ENCODE measurements at regions not wholly inside any gene's neighbourhood (a gene's known extent, or its start where the extent isn't known, plus 50 kb on each side); places are given as distances from the start of the nearest gene placed in this dataset.

DNA sequence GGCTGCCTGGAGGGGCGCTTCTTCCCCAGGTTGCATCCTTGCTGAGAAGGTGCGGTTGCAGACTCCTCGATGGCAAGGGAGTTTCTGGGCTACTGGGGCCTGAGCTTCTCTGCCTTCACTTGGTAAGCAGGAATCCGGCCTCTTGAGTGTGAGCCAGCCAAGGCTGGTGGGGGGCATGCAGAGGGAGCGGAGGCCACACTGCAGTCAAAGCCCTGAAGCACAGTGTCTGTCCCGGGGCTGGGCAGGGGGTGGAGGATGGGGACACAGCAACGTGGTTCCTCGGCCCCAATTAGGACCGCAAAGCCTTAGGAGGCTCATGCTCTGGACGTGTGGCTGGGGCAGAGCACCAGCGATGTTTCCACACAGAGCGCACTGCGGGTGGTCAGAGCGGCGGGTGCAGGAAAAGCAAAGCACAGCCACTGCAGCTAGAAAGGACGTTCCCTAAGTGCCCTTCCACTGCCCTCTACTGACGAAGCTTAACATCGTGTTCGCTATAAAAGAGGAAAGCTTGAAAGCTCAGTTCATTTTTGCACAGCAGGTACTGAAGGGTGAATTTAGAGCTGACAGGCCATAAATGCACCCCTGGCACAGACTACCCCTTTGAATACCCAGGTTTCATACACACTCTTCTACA is 60.7 kb upstream of the COG2 start:
- no peak overlapping the region for H2BK20ac ChIP-seq (ENCODE audit: low read depth, low read length)
- no peak for ATAC-seq (ENCODE audit: low read depth)
- no peak overlapping the region for H3K14ac ChIP-seq (replicated peaks; ENCODE audit: low read depth, low read length)
- POLR2A ChIA-PET (ENCODE audit: unreplicated experiment), result no interaction called here
- H4K91ac ChIP-seq (ENCODE audit: insufficient read depth, low read depth, low read length), result no peak overlapping the region
- no peak overlapping the region for H3K27ac ChIP-seq (ENCODE audit: insufficient read depth, low read length)
- no peak overlapping the region for H4K8ac ChIP-seq (ENCODE audit: low read depth in 2 of 2, low read length in 2 of 2)
- no peak overlapping the region for H3K4me3 ChIP-seq (ENCODE audit: insufficient read depth, low read depth, low read length)
- TF ChIP-seq NFE2L2 (IDR thresholded peaks at IDR 0.05; ENCODE audit: low read depth, low read length) (no peak), RFX5 (IDR thresholded peaks at IDR 0.05; ENCODE audit: low read depth, low read length) (no peak), CHD1 (IDR thresholded peaks at IDR 0.05; ENCODE audit: low read depth, low read length) (no peak), FOS (IDR thresholded peaks at IDR 0.05; ENCODE audit: low read depth, low read length) (no peak), POLR2A (IDR thresholded peaks at IDR 0.05; ENCODE audit: low read depth, low read length) (no peak), BHLHE40 (IDR thresholded peaks at IDR 0.05; ENCODE audit: low read depth, low read length) (no peak), RCOR1 (IDR thresholded peaks at IDR 0.05; ENCODE audit: insufficient replicate concordance, low read length) (no peak), RAD21 (IDR thresholded peaks at IDR 0.05; ENCODE audit: low read length) (no peak), SMC3 (IDR thresholded peaks at IDR 0.05; ENCODE audit: low read depth, low read length) (no peak), MAZ (IDR thresholded peaks at IDR 0.05; ENCODE audit: borderline replicate concordance, low read depth, low read length) (no peak), MXI1 (IDR thresholded peaks at IDR 0.05; ENCODE audit: borderline replicate concordance, low read depth, low read length) (no peak), MAFK (IDR thresholded peaks at IDR 0.05; ENCODE audit: low read depth, low read length) (no peak), CEBPB (IDR thresholded peaks at IDR 0.05; ENCODE audit: low read depth, low read length) (no peak)
- TF ChIP-seq, protein P1, sequence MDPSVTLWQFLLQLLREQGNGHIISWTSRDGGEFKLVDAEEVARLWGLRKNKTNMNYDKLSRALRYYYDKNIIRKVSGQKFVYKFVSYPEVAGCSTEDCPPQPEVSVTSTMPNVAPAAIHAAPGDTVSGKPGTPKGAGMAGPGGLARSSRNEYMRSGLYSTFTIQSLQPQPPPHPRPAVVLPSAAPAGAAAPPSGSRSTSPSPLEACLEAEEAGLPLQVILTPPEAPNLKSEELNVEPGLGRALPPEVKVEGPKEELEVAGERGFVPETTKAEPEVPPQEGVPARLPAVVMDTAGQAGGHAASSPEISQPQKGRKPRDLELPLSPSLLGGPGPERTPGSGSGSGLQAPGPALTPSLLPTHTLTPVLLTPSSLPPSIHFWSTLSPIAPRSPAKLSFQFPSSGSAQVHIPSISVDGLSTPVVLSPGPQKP (IDR thresholded peaks at IDR 0.05; ENCODE audit: borderline replicate concordance, low read depth, low read length), result no peak
- TF ChIP-seq, protein P2, sequence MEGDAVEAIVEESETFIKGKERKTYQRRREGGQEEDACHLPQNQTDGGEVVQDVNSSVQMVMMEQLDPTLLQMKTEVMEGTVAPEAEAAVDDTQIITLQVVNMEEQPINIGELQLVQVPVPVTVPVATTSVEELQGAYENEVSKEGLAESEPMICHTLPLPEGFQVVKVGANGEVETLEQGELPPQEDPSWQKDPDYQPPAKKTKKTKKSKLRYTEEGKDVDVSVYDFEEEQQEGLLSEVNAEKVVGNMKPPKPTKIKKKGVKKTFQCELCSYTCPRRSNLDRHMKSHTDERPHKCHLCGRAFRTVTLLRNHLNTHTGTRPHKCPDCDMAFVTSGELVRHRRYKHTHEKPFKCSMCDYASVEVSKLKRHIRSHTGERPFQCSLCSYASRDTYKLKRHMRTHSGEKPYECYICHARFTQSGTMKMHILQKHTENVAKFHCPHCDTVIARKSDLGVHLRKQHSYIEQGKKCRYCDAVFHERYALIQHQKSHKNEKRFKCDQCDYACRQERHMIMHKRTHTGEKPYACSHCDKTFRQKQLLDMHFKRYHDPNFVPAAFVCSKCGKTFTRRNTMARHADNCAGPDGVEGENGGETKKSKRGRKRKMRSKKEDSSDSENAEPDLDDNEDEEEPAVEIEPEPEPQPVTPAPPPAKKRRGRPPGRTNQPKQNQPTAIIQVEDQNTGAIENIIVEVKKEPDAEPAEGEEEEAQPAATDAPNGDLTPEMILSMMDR (conservative IDR thresholded peaks at IDR 0.05; ENCODE audit: low read depth, low read length), result no peak
- TF ChIP-seq, protein P3, sequence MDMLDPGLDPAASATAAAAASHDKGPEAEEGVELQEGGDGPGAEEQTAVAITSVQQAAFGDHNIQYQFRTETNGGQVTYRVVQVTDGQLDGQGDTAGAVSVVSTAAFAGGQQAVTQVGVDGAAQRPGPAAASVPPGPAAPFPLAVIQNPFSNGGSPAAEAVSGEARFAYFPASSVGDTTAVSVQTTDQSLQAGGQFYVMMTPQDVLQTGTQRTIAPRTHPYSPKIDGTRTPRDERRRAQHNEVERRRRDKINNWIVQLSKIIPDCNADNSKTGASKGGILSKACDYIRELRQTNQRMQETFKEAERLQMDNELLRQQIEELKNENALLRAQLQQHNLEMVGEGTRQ (IDR thresholded peaks at IDR 0.05; ENCODE audit: low read depth, low read length), result no peak
- no peak overlapping the region for H3K18ac ChIP-seq (ENCODE audit: low read depth, low read length)
- H2AK9ac ChIP-seq (replicated peaks; ENCODE audit: low read depth, low read length, poor library complexity), result no peak overlapping the region
- no peak overlapping the region for H2BK120ac ChIP-seq (ENCODE audit: low read depth, low read length)
- in situ Hi-C loops (cut with MboI; ENCODE audit: low sequenced_read_pairs), result loop anchor here (25.0 kb wide), 1 partner anchor 544 kb away; no protein-coding TSS in a partner anchor
- H3K36me3 ChIP-seq (ENCODE audit: control insufficient read depth, insufficient read depth, low read length), result no peaks in the 10 kb centered on the region
- CTCF ChIA-PET, result interaction anchor here (0.6 kb wide), 1 partner anchor 16 kb away, joined by 3 read pairs; no protein-coding TSS in a partner anchor
- H3K23ac ChIP-seq (ENCODE audit: low read depth, low read length), result no peak overlapping the region
- no peak overlapping the region for H3K4ac ChIP-seq (ENCODE audit: low read depth, low read length)
- H3K4me1 ChIP-seq (ENCODE audit: control insufficient read depth, insufficient read depth, low read length), result no peaks in the 10 kb centered on the region
- H3K9me1 ChIP-seq (ENCODE audit: insufficient read depth, low read length), result no peaks in the 10 kb centered on the region
- no peaks in the 10 kb centered on the region for H3K9me3 ChIP-seq (ENCODE audit: control insufficient read depth, insufficient read depth, low read length)
- 79% methylated on average over 12 of the region's 19 CpGs; no CpG with 5 or more reads in 1 of the 2 experiments for WGBS, 2 experiments (ENCODE audit: extremely low coverage in 2 of 2, insufficient read length in 1 of 2)
- H3K4me2 ChIP-seq (ENCODE audit: low read depth, low read length), result no peak overlapping the region
- H4K20me1 ChIP-seq (ENCODE audit: insufficient read depth, low read length), result no peaks in the 10 kb centered on the region
- intact Hi-C loops (cut with micrococcal nuclease), result no loop called here
- H2AK5ac ChIP-seq (ENCODE audit: low read depth, low read length), result no peak overlapping the region
- DNase-seq, result no peak
- H3K56ac ChIP-seq (ENCODE audit: extremely low read depth, insufficient read depth, low read length), result no peak overlapping the region
- H2BK15ac ChIP-seq (ENCODE audit: low read depth, low read length), result no peak overlapping the region
- peak overlapping the region; percentile 52 for H2AFZ ChIP-seq (replicated peaks; ENCODE audit: low read length, poor library complexity)
- H3K27me3 ChIP-seq (ENCODE audit: control insufficient read depth, insufficient read depth, low read length), result no peaks in the 10 kb centered on the region
- BruUV-seq (replicated peaks), result no TSS peak
- no peak overlapping the region for H2BK5ac ChIP-seq (ENCODE audit: low read depth, low read length, poor library complexity, severe bottlenecking)
- no peak overlapping the region for H3K9ac ChIP-seq (ENCODE audit: low read depth, low read length)
- H4K5ac ChIP-seq (ENCODE audit: low read depth, low read length), result no peak overlapping the region
- dilution Hi-C loops (cut with HindIII; ENCODE audit: low sequenced_read_pairs, unreplicated experiment), result no loop called here
- no peaks in the 10 kb centered on the region for H3K79me1 ChIP-seq (ENCODE audit: low read depth in 1 of 2, low read length in 2 of 2)
